ENCODE measurements at regions not wholly inside any gene's neighbourhood (a gene's known extent, or its start where the extent isn't known, plus 50 kb on each side); places are given as distances from the start of the nearest gene placed in this dataset.

DNA sequence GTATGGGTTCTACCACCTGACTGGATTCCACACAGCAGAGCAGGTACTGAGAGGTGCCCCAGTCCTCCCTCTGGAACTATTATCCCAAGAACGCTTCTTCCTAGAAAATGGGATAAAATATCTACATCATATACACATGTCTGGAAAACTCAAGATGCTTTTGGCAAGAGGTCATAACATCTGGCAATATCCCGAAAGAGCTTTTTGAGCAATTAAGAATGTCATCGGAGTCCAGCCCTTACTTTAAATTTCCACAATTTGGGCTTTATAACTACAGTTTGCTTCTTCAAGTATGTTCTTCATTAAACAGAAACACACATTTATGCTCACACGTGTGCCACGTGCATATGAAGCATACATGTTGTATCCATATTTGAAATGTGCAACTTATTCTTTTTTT is 365.9 kb upstream of the THBS1 start:
- H3K27me3 Mint-ChIP-seq (ENCODE audit: low read depth, poor library complexity), result no peaks in the 10 kb centered on the region
- no peak for DNase-seq
- H3K36me3 Mint-ChIP-seq (ENCODE audit: low read depth), result no peaks in the 10 kb centered on the region
- peaks cover 11% of the 10 kb centered on the region for H3K4me1 Mint-ChIP-seq
- no peak overlapping the region for H3K27ac Mint-ChIP-seq
- H3K4me3 Mint-ChIP-seq, result no peak overlapping the region
- TF ChIP-seq CTCF (IDR thresholded peaks at IDR 0.05), result no peak
- peaks cover 14% of the 10 kb centered on the region for H3K9me3 Mint-ChIP-seq

DNA sequence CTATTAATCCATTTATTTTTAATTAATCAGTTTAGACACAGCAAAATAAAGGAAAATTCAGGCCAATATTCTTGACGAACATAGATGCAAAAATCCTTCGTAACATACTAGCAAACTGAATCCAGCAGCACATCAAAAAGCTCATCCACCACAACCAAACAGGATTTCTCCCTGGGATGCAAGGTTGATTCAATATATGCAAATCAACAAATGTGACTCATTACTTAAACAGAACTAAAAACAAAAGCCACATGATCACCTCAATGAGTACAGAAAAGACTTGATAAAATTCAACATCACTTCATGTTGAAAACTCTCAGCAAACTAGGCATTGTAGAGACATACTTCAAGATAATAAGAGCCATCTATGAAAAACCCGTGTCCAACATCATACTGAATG is 364.1 kb upstream of the THBS1 start:
- DNase-seq, result no peak
- Mint-ChIP-seq H3K27ac (no peak overlapping the region), H3K9me3 (peaks cover 15% of the 10 kb centered on the region), H3K4me3 (no peak overlapping the region), H3K4me1 (peaks cover 11% of the 10 kb centered on the region), H3K27me3 (ENCODE audit: low read depth, poor library complexity) (no peaks in the 10 kb centered on the region), H3K36me3 (ENCODE audit: low read depth) (no peaks in the 10 kb centered on the region)
- no peak for TF ChIP-seq CTCF (IDR thresholded peaks at IDR 0.05)

- Mint-ChIP-seq H3K9me3 (peaks cover 19% of the 10 kb centered on the region), H3K27ac (no peak overlapping the region), H3K4me1 (no peaks in the 10 kb centered on the region), H3K36me3 (ENCODE audit: low read depth) (no peaks in the 10 kb centered on the region), H3K4me3 (no peak overlapping the region), H3K27me3 (ENCODE audit: low read depth, poor library complexity) (no peaks in the 10 kb centered on the region)
- TF ChIP-seq CTCF (IDR thresholded peaks at IDR 0.05), result no peak
- no peak for DNase-seq
These were observed 361.3 kb upstream of the THBS1 start for GRCh38 chr15:39219608-39220007.

DNA sequence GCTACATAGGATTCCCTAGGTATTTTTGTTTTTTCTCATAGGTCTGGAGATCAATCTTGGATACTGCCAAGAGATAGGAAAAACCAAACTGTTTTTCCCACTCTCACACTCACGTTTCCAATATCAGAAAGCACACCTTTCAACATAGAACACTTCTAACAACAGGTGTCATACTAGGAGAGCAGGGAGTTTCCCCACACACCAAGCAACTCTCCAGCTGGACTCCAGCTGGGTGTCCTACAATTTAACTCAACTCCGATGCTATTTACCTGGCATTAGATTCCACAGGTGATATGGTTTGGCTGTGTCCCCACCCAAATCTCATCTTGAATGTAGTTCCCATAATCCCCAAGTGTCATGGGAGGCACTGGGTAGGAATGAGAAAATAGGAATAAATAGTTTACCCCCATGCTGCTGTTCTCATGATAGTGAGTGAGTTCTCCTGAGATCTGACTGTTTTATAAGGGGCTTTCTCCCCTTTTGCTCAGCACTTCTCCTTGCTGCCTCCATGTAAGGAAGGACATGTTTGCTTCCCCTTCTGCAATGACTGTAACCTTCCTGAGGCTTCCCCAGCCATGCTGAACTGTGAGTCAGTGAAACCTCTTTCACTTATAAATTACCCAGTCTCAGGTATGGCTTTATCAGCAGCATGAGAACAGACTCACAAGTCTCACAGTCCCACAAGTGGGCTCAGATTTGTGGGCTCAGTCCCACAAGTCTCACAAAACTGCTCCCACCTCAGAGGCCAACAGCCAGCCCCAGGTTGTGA is 354.5 kb upstream of the THBS1 start:
- no peaks in the 10 kb centered on the region for H3K36me3 Mint-ChIP-seq (ENCODE audit: low read depth)
- H3K9me3 Mint-ChIP-seq, result peaks cover 15% of the 10 kb centered on the region
- no peak for DNase-seq
- H3K27ac Mint-ChIP-seq, result no peak overlapping the region
- H3K4me3 Mint-ChIP-seq, result no peak overlapping the region
- H3K27me3 Mint-ChIP-seq (ENCODE audit: low read depth, poor library complexity), result no peaks in the 10 kb centered on the region
- no peaks in the 10 kb centered on the region for H3K4me1 Mint-ChIP-seq
- TF ChIP-seq CTCF (IDR thresholded peaks at IDR 0.05), result no peak

GRCh38 chr15:39227001-39227400 is 353.9 kb upstream of the THBS1 start:
- no peak for TF ChIP-seq CTCF (IDR thresholded peaks at IDR 0.05)
- H3K9me3 Mint-ChIP-seq, result peaks cover 11% of the 10 kb centered on the region
- H3K4me3 Mint-ChIP-seq, result no peak overlapping the region
- H3K27me3 Mint-ChIP-seq (ENCODE audit: low read depth, poor library complexity), result no peaks in the 10 kb centered on the region
- no peak overlapping the region for H3K27ac Mint-ChIP-seq
- no peaks in the 10 kb centered on the region for H3K36me3 Mint-ChIP-seq (ENCODE audit: low read depth)
- H3K4me1 Mint-ChIP-seq, result no peaks in the 10 kb centered on the region
- DNase-seq, result no peak

- Mint-ChIP-seq H3K4me3 (no peak overlapping the region), H3K27ac (no peak overlapping the region), H3K9me3 (peaks cover 3% of the 10 kb centered on the region), H3K36me3 (ENCODE audit: low read depth) (no peaks in the 10 kb centered on the region), H3K4me1 (no peaks in the 10 kb centered on the region), H3K27me3 (ENCODE audit: low read depth, poor library complexity) (no peaks in the 10 kb centered on the region)
- no peak for TF ChIP-seq CTCF (IDR thresholded peaks at IDR 0.05)
- no peak for DNase-seq
These were observed 352.0 kb upstream of the THBS1 start for GRCh38 chr15:39228889-39229288.

Measured in nephron progenitor cell (in vitro differentiated cells).